Tibial nerve (tissue), 4 donors: ENCODE measurements at regions not wholly inside any gene's neighbourhood (a gene's known extent, or its start where the extent isn't known, plus 50 kb on each side); places are given as distances from the start of the nearest gene placed in this dataset.

Source experiments
- DNase-seq, 2 donors: peaks; one replicate each; pipeline ENCODE4 v3.0.0-alpha.2; 2019; ENCODE audit warnings: low spot score in 2 of 2
- H3K27ac ChIP-seq, 4 donors: fragments of 200-600 bp; sonication (generic) in 3 of 4; one replicate each; pipeline ENCODE4 v1.5.1; 2017 to 2019; ENCODE audit warnings: mild to moderate bottlenecking in 1 of 4
- H3K27me3 ChIP-seq, 2 donors: fragments of 200-600 bp; sonication (generic) in 1 of 2; one replicate each; pipeline versions ENCODE4 v1.5.1 to v1.6.0; 2017 to 2019
- H3K36me3 ChIP-seq, 3 donors: fragments of 200-600 bp; sonication (generic); one replicate each; pipeline ENCODE4 v1.5.1; 2018 to 2019
- H3K4me1 ChIP-seq, 4 donors: fragments of 200-600 bp; sonication (generic) in 3 of 4; one replicate each; pipeline ENCODE4 v1.5.1; 2017 to 2019
- H3K4me3 ChIP-seq, 4 donors: fragments of 200-600 bp; sonication (generic) in 3 of 4; one replicate each; pipeline ENCODE4 v1.5.1; 2017 to 2019; ENCODE audit warnings: mild to moderate bottlenecking in 1 of 4, moderate library complexity in 1 of 4
- H3K9me3 ChIP-seq, 4 donors: fragments of 200-600 bp; sonication (generic) in 3 of 4; one replicate each; pipeline ENCODE4 v1.5.1; 2017 to 2019
- EP300 ChIP-seq, 2 donors: sonication (generic); formaldehyde crosslinking; IDR thresholded peaks; one replicate each; pipeline ENCODE4 v1.6.1; 2017; ENCODE audit warnings: antibody characterized with exemption in 2 of 2, mild to moderate bottlenecking in 1 of 2
- POLR2A ChIP-seq, 2 donors: fragments of 450-650 bp; IDR thresholded peaks; one replicate each; pipeline ENCODE4 v1.6.1; 2017; ENCODE audit warnings: antibody characterized with exemption in 2 of 2, mild to moderate bottlenecking in 2 of 2, moderate library complexity in 2 of 2
- WGBS, 2 donors: methylation state at CpG; one replicate each; pipeline ENCODE4 v1.1.5; 2018; 5-methylcytosine and 5-hydroxymethylcytosine counted together
- TF ChIP-seq, protein P1 (sequence below), 5 experiments: fragments of 200-600 bp in 3 of 5; fragments of 450-650 bp in 2 of 5; sonication (generic) in 3 of 5; IDR thresholded peaks; one replicate each; pipeline ENCODE4 v1.5.1; 2016 to 2019; ENCODE audit warnings: antibody characterized with exemption in 5 of 5, mild to moderate bottlenecking in 3 of 5, moderate library complexity in 2 of 5

DNA sequence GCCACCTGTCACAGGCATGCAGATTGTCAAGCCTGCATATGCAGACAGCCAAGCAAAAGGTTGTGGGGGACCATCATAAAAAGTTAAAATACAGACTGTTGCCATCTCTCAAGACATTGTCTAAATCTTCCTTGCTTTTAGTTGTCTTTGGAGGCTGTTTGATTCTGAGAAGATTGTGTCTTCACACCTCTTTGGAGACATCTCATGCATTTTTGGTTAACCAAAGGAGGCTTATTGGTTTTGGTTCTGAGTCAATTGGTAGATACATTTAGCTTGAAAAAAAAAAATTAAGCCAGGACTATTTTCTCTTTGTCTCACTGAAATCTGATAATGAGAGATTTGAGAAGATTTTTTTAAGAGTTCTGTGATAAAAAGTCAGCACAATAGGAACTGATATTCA, 217.6 kb downstream of the LYPLAL1 start:
- no peaks in the 10 kb centered on the region for H3K27me3 ChIP-seq
- H3K9me3 ChIP-seq = peaks cover 0 to 30% (median 9%) of the 10 kb centered on the region in 4 donors
- H3K27ac ChIP-seq = no peak overlapping the region
- H3K4me1 ChIP-seq = no peaks in the 10 kb centered on the region
- TF ChIP-seq POLR2A (IDR thresholded peaks at IDR 0.05) = no peak
- TF ChIP-seq, protein P1, sequence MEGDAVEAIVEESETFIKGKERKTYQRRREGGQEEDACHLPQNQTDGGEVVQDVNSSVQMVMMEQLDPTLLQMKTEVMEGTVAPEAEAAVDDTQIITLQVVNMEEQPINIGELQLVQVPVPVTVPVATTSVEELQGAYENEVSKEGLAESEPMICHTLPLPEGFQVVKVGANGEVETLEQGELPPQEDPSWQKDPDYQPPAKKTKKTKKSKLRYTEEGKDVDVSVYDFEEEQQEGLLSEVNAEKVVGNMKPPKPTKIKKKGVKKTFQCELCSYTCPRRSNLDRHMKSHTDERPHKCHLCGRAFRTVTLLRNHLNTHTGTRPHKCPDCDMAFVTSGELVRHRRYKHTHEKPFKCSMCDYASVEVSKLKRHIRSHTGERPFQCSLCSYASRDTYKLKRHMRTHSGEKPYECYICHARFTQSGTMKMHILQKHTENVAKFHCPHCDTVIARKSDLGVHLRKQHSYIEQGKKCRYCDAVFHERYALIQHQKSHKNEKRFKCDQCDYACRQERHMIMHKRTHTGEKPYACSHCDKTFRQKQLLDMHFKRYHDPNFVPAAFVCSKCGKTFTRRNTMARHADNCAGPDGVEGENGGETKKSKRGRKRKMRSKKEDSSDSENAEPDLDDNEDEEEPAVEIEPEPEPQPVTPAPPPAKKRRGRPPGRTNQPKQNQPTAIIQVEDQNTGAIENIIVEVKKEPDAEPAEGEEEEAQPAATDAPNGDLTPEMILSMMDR (IDR thresholded peaks at IDR 0.05) = no peak
- no peak for TF ChIP-seq EP300 (IDR thresholded peaks at IDR 0.05)
- peaks cover 0 to 19% (median 0%) of the 10 kb centered on the region in 3 donors for H3K36me3 ChIP-seq
- no peak for DNase-seq
- H3K4me3 ChIP-seq = no peak overlapping the region

DNA sequence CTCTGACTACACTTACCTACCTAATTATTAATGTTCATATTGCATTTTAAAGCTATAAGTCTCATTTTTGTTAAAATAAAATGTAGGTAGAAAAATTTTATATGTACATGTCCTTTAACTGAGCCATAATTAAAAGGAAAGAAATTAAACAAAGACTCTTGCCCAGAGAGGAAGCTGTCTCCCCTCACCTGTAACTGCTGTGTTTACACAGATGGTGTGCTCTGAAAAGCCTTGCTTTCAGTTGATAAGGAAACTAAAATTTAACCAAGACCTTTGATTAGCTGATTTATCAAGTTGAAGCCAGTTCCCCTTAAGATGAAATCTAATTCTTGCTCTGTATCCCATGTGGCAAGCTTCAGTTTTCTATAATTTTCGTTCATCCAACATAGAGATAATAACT, 213.5 kb downstream of the LYPLAL1 start:
- TF ChIP-seq, protein P1 (IDR thresholded peaks at IDR 0.05) = no peak
- no peak for TF ChIP-seq POLR2A (IDR thresholded peaks at IDR 0.05)
- TF ChIP-seq EP300 (IDR thresholded peaks at IDR 0.05) = no peak
- DNase-seq = no peak
- peaks cover 0 to 5% (median 0%) of the 10 kb centered on the region in 4 donors for H3K9me3 ChIP-seq
- 72 to 80% methylated on average over 1 of the region's 1 CpG for WGBS, 2 donors
- H3K27me3 ChIP-seq = no peaks in the 10 kb centered on the region
- H3K4me1 ChIP-seq = peaks cover 0 to 3% (median 0%) of the 10 kb centered on the region in 4 donors
- H3K36me3 ChIP-seq = peaks cover 0 to 13% (median 0%) of the 10 kb centered on the region in 3 donors
- no peak overlapping the region for H3K27ac ChIP-seq
- no peak overlapping the region for H3K4me3 ChIP-seq

DNA sequence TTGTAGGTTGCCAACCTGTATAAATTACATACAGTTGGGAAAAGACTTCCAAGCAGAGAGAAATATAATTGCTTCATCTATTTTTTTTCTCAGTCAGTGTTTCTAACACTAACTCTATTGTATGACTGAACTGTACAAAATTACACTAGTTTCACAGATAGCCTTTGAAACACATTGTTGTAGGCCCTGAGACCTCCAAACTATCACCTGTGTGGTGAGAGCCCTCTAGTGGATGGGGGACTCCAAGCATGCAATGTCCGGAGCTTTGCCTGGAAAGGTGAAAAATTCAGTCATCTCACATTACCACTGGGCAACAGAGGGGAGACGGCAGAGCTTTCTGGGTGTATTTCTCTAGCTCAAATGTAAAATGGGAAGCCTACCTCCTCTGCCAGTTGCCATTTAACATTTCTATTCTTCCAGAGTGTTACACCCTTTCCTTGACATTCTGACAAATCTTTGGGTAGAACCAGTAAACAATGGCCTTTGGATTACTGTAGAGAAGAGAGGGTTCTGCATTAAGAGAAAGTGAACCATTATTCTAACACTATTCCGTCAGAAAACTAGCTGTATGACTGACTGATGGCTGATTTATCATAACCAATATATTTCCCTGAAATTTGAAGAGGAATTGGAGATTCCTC, 212.2 kb downstream of the LYPLAL1 start:
- H3K4me3 ChIP-seq = no peak overlapping the region
- DNase-seq = peak in 1 of 2 donors; percentile 41
- H3K4me1 ChIP-seq = peaks cover 0 to 3% (median 0%) of the 10 kb centered on the region in 4 donors
- TF ChIP-seq POLR2A (IDR thresholded peaks at IDR 0.05) (no peak), EP300 (IDR thresholded peaks at IDR 0.05) (no peak)
- TF ChIP-seq, protein P1 (IDR thresholded peaks at IDR 0.05) = peak; percentile 34 to 53 (median 50)
- peaks cover 0 to 2% (median 0%) of the 10 kb centered on the region in 3 donors for H3K36me3 ChIP-seq
- no peaks in the 10 kb centered on the region for H3K9me3 ChIP-seq
- H3K27me3 ChIP-seq = no peaks in the 10 kb centered on the region
- H3K27ac ChIP-seq = no peak overlapping the region
- 46 to 47% methylated on average over 3 of the region's 3 CpGs for WGBS, 2 donors

DNA sequence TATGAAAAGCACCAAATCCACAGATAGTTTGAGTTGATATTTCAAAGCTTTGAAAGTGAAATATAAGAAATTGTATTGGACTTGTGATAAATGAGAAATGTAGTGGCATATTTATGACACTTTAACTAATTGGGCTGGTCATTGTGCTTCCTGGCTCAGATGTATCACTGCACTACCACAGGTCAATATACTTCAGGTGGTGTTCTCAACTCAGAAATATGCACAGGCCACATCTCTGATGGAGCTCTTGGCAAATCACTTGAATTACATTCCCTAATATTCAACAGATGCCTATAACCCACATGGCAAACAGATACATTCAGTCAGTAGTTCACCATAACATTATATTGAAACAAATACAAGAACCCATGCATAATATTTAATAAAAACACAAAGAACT, 209.6 kb downstream of the LYPLAL1 start:
- DNase-seq = no peak
- H3K9me3 ChIP-seq = no peaks in the 10 kb centered on the region
- no peak overlapping the region for H3K4me3 ChIP-seq
- no peaks in the 10 kb centered on the region for H3K36me3 ChIP-seq
- H3K27ac ChIP-seq = no peak overlapping the region
- peaks cover 0 to 3% (median 0%) of the 10 kb centered on the region in 4 donors for H3K4me1 ChIP-seq
- TF ChIP-seq, protein P1 (IDR thresholded peaks at IDR 0.05) = no peak
- no peak for TF ChIP-seq EP300 (IDR thresholded peaks at IDR 0.05)
- no peak for TF ChIP-seq POLR2A (IDR thresholded peaks at IDR 0.05)
- no peaks in the 10 kb centered on the region for H3K27me3 ChIP-seq

DNA sequence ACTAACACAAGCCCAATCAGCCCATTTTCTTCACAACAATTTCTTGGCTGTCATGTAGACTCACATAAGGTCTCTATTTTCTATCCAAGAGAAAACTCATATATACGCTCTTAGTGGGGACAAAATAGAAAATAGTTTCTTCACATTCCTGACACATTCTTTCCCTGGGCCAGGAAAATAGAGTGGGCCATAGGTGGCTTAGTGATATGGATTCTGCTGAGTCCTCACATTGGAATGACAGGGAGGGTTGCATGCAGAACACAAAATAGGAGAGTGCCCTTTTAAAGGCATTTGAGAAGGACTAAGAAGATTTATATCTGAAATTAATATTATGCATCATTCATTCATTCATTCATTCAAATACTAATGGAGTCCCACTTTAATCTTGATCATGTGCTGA, 207.7 kb downstream of the LYPLAL1 start:
- Histone ChIP-seq H3K4me1 (peaks cover 0 to 3% (median 0%) of the 10 kb centered on the region in 4 donors), H3K9me3 (no peaks in the 10 kb centered on the region), H3K4me3 (no peak overlapping the region), H3K36me3 (no peaks in the 10 kb centered on the region), H3K27ac (no peak overlapping the region), H3K27me3 (no peaks in the 10 kb centered on the region)
- DNase-seq = no peak
- TF ChIP-seq, protein P1 (IDR thresholded peaks at IDR 0.05) = no peak
- TF ChIP-seq EP300 (IDR thresholded peaks at IDR 0.05) (no peak), POLR2A (IDR thresholded peaks at IDR 0.05) (no peak)
- WGBS, 2 donors = 90 to 97% methylated on average over 1 of the region's 1 CpG
